ENCODE measurements at regions not wholly inside any gene's neighbourhood (a gene's known extent, or its start where the extent isn't known, plus 50 kb on each side); places are given as distances from the start of the nearest gene placed in this dataset.
"Not testable (repeated sequence)": the region's sequence is repeated elsewhere in the genome, so short reads cannot be mapped to it uniquely, and the experiment has no call there.

- H3K36me3 ChIP-seq (ENCODE audit: control insufficient read depth in 2 of 2, extremely low read depth in 1 of 2, insufficient read depth in 2 of 2, low read length in 2 of 2); dilution Hi-C loops (cut with MboI; ENCODE audit: extremely low pct_ligation_motif_present, low sequenced_read_pairs); H3K79me2 ChIP-seq (ENCODE audit: control insufficient read depth, insufficient read depth, low read length); intact Hi-C loops (cut with micrococcal nuclease); H3K9me3 ChIP-seq (replicated peaks; ENCODE audit: control insufficient read depth, insufficient read depth, low read length); H3K27ac ChIP-seq (ENCODE audit: insufficient read depth, low read depth, low read length); FAIRE-seq; DNase-seq (ENCODE audit: low read depth, low spot score); H3K4me2 ChIP-seq (ENCODE audit: insufficient read depth, low read length); H2AFZ ChIP-seq (ENCODE audit: low read depth, low read length); BruUV-seq (replicated peaks); CTCF ChIA-PET; H4K20me1 ChIP-seq (replicated peaks; ENCODE audit: control insufficient read depth, extremely low read depth, insufficient read depth, low read length); H3K27me3 ChIP-seq (ENCODE audit: control insufficient read depth in 2 of 2, insufficient read depth in 2 of 2, low read length in 2 of 2); POLR2A ChIA-PET; H3K4me3 ChIP-seq (replicated peaks in 1 of 3; ENCODE audit: insufficient read depth in 1 of 3, low read depth in 1 of 3, low read length in 3 of 3); H3K9me1 ChIP-seq (replicated peaks; ENCODE audit: control insufficient read depth, extremely low read depth, insufficient read depth, low read length); H3K9ac ChIP-seq (replicated peaks; ENCODE audit: extremely low read depth, insufficient read depth, low read length); H3K4me1 ChIP-seq (ENCODE audit: control insufficient read depth, extremely low read depth, insufficient read depth, low read length): not testable (repeated sequence)
Observed at GRCh38 chr21:13849489-13849888, 239.9 kb downstream of the POTED start.

- H3K27ac ChIP-seq (ENCODE audit: insufficient read depth, low read depth, low read length); H3K4me3 ChIP-seq (replicated peaks in 1 of 3; ENCODE audit: insufficient read depth in 1 of 3, low read depth in 1 of 3, low read length in 3 of 3); H3K9me3 ChIP-seq (replicated peaks; ENCODE audit: control insufficient read depth, insufficient read depth, low read length); CTCF ChIA-PET; FAIRE-seq; intact Hi-C loops (cut with micrococcal nuclease); H3K79me2 ChIP-seq (ENCODE audit: control insufficient read depth, insufficient read depth, low read length); H3K4me2 ChIP-seq (ENCODE audit: insufficient read depth, low read length); POLR2A ChIA-PET; H3K27me3 ChIP-seq (ENCODE audit: control insufficient read depth in 2 of 2, insufficient read depth in 2 of 2, low read length in 2 of 2); dilution Hi-C loops (cut with MboI; ENCODE audit: extremely low pct_ligation_motif_present, low sequenced_read_pairs); BruUV-seq (replicated peaks); H4K20me1 ChIP-seq (replicated peaks; ENCODE audit: control insufficient read depth, extremely low read depth, insufficient read depth, low read length); H3K9me1 ChIP-seq (replicated peaks; ENCODE audit: control insufficient read depth, extremely low read depth, insufficient read depth, low read length); H2AFZ ChIP-seq (ENCODE audit: low read depth, low read length); DNase-seq (ENCODE audit: low read depth, low spot score); H3K4me1 ChIP-seq (ENCODE audit: control insufficient read depth, extremely low read depth, insufficient read depth, low read length); H3K36me3 ChIP-seq (ENCODE audit: control insufficient read depth in 2 of 2, extremely low read depth in 1 of 2, insufficient read depth in 2 of 2, low read length in 2 of 2); H3K9ac ChIP-seq (replicated peaks; ENCODE audit: extremely low read depth, insufficient read depth, low read length): not testable (repeated sequence)
Observed at GRCh38 chr21:13846718-13847117, 237.1 kb downstream of the POTED start.

DNA sequence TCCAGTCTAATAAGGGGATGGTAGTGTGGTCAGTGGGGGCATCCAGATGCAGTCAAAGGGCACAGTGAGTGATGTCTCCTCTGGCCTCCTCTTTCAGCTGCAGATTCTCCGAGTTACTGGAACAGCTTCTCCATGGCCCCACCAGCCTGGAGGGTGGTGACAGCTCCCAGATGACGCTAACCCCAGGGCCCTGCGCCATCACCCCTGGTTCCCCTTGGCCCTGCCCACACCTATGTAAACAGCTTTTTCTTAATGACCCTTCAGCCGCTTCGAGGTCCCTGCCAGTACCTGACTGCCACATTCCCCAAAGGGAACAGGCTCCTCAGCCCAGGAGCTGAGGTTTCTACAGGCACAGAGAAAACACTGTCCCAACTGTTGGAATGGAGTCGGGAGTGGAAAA lies 235.0 kb downstream of the POTED start:
- H3K9me1 ChIP-seq (replicated peaks; ENCODE audit: control insufficient read depth, extremely low read depth, insufficient read depth, low read length); dilution Hi-C loops (cut with MboI; ENCODE audit: extremely low pct_ligation_motif_present, low sequenced_read_pairs); BruUV-seq (replicated peaks); FAIRE-seq; H3K4me1 ChIP-seq (ENCODE audit: control insufficient read depth, extremely low read depth, insufficient read depth, low read length); CTCF ChIA-PET; H3K9ac ChIP-seq (replicated peaks; ENCODE audit: extremely low read depth, insufficient read depth, low read length); H3K4me2 ChIP-seq (ENCODE audit: insufficient read depth, low read length); H4K20me1 ChIP-seq (replicated peaks; ENCODE audit: control insufficient read depth, extremely low read depth, insufficient read depth, low read length); H3K36me3 ChIP-seq (ENCODE audit: control insufficient read depth in 2 of 2, extremely low read depth in 1 of 2, insufficient read depth in 2 of 2, low read length in 2 of 2); H3K4me3 ChIP-seq (replicated peaks in 1 of 3; ENCODE audit: insufficient read depth in 1 of 3, low read depth in 1 of 3, low read length in 3 of 3); H3K27ac ChIP-seq (ENCODE audit: insufficient read depth, low read depth, low read length); H2AFZ ChIP-seq (ENCODE audit: low read depth, low read length); intact Hi-C loops (cut with micrococcal nuclease); POLR2A ChIA-PET; DNase-seq (ENCODE audit: low read depth, low spot score); H3K9me3 ChIP-seq (replicated peaks; ENCODE audit: control insufficient read depth, insufficient read depth, low read length); H3K27me3 ChIP-seq (ENCODE audit: control insufficient read depth in 2 of 2, insufficient read depth in 2 of 2, low read length in 2 of 2); H3K79me2 ChIP-seq (ENCODE audit: control insufficient read depth, insufficient read depth, low read length): not testable (repeated sequence)

DNA sequence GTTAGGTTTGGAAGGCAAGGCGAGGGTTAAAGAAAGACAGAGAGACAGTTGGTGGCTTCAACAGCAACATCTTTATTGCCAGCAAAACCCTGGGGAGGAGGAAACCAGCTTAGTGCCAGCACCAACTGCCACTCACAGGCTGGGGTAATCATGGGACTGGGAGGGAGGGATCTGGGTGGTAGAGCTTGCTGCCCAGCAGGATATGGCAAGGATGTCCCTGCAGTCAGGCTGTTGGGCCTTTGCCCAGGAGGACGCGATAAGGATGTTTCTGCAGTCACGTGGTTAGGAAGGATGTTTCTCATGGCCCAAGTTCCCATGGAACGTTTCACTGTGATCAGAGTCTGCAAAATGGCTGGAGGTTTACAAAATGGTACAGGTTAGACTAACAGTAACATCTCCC lies 233.5 kb downstream of the POTED start:
- H3K27me3 ChIP-seq (ENCODE audit: control insufficient read depth in 2 of 2, insufficient read depth in 2 of 2, low read length in 2 of 2); H3K9ac ChIP-seq (replicated peaks; ENCODE audit: extremely low read depth, insufficient read depth, low read length); POLR2A ChIA-PET; H3K9me1 ChIP-seq (replicated peaks; ENCODE audit: control insufficient read depth, extremely low read depth, insufficient read depth, low read length); DNase-seq (ENCODE audit: low read depth, low spot score); H3K4me2 ChIP-seq (ENCODE audit: insufficient read depth, low read length); dilution Hi-C loops (cut with MboI; ENCODE audit: extremely low pct_ligation_motif_present, low sequenced_read_pairs); BruUV-seq (replicated peaks); H4K20me1 ChIP-seq (replicated peaks; ENCODE audit: control insufficient read depth, extremely low read depth, insufficient read depth, low read length); intact Hi-C loops (cut with micrococcal nuclease); CTCF ChIA-PET; H2AFZ ChIP-seq (ENCODE audit: low read depth, low read length); H3K27ac ChIP-seq (ENCODE audit: insufficient read depth, low read depth, low read length); H3K36me3 ChIP-seq (ENCODE audit: control insufficient read depth in 2 of 2, extremely low read depth in 1 of 2, insufficient read depth in 2 of 2, low read length in 2 of 2); H3K9me3 ChIP-seq (replicated peaks; ENCODE audit: control insufficient read depth, insufficient read depth, low read length); H3K4me1 ChIP-seq (ENCODE audit: control insufficient read depth, extremely low read depth, insufficient read depth, low read length); H3K4me3 ChIP-seq (replicated peaks in 1 of 3; ENCODE audit: insufficient read depth in 1 of 3, low read depth in 1 of 3, low read length in 3 of 3); FAIRE-seq; H3K79me2 ChIP-seq (ENCODE audit: control insufficient read depth, insufficient read depth, low read length): not testable (repeated sequence)

Data from endothelial cell of umbilical vein (primary cell).